Panc1 (cell line): ENCODE measurements at regions not wholly inside any gene's neighbourhood (a gene's known extent, or its start where the extent isn't known, plus 50 kb on each side); places are given as distances from the start of the nearest gene placed in this dataset.

Experiments used
- ATAC-seq: fragments of 200-7000 bp; cut with Tn5 transposase; 2 replicates; pipeline ENCODE4 v1.9.1; 2020; ENCODE audit warnings: mild to moderate bottlenecking, moderate library complexity
- BruUV-seq: library from RNA; stranded (reverse); fragments of 400-500 nt; replicated peaks from 2 replicates; lab custom pipeline; 2021; lab: Mats Ljungman, UMichigan
- CTCF ChIA-PET: fragments of 300-600 bp; sonication (Branson Sonifier 250); formaldehyde crosslinking; loops from one replicate; lab custom pipeline; 2022; ENCODE audit warnings: antibody characterized with exemption; lab: Charles Lee
- POLR2A ChIA-PET: fragments of 300-600 bp; sonication (Branson Sonifier 250); formaldehyde crosslinking; loops from one replicate; lab custom pipeline; 2022; ENCODE audit warnings: antibody characterized with exemption; lab: Charles Lee
- DNase-seq: peaks from one replicate; pipeline ENCODE4 v3.0.0-alpha.2; 2010; ENCODE audit warnings: low read depth, low spot score
- H3K27ac ChIP-seq: 2 replicates; pipeline ENCODE4 v1.5.1; 2011; ENCODE audit warnings: mild to moderate bottlenecking, low read length, inconsistent platforms
- H3K27me3 ChIP-seq: fragments of 200-500 bp; sonication (Bioruptor generic); 2 replicates; pipeline ENCODE4 v1.6.0; 2014; ENCODE audit warnings: low read length, inconsistent platforms; ENCODE audit not compliant: control insufficient read depth, insufficient read depth
- H3K36me3 ChIP-seq: fragments of 200-500 bp; sonication (Bioruptor generic); 2 replicates; pipeline ENCODE4 v1.5.1; 2014; ENCODE audit warnings: inconsistent platforms, mild to moderate bottlenecking, low read length, moderate library complexity; ENCODE audit not compliant: control insufficient read depth, insufficient read depth
- H3K4me1 ChIP-seq: 2 replicates; pipeline ENCODE4 v1.5.1; 2011; ENCODE audit warnings: inconsistent platforms, mild to moderate bottlenecking, low read length, moderate library complexity; ENCODE audit not compliant: control insufficient read depth, insufficient read depth
- H3K4me3 ChIP-seq, 2 experiments: 2 replicates each; pipeline ENCODE4 v1.5.1; 2011 to 2012; ENCODE audit warnings: low read depth in 2 of 2, low read length in 2 of 2, mild to moderate bottlenecking in 2 of 2, inconsistent platforms in 1 of 2, moderate library complexity in 1 of 2
- H3K9me3 ChIP-seq: fragments of 200-500 bp; sonication (Bioruptor generic); 2 replicates; pipeline ENCODE4 v1.5.1; 2014; ENCODE audit warnings: low read depth, mild to moderate bottlenecking, inconsistent platforms, low read length, moderate library complexity; ENCODE audit not compliant: control insufficient read depth, insufficient read depth
- POLR2AphosphoS5 ChIP-seq: IDR thresholded peaks from 2 replicates; pipeline ENCODE4 v1.6.1; 2012; ENCODE audit warnings: mild to moderate bottlenecking, low read depth, low read length, moderate library complexity
- SIN3A ChIP-seq: IDR thresholded peaks from 2 replicates; pipeline ENCODE4 v1.6.1; 2012; ENCODE audit warnings: low read depth, mild to moderate bottlenecking, low read length, moderate library complexity, borderline replicate concordance; ENCODE audit not compliant: insufficient read depth
- TCF7L2 ChIP-seq: IDR thresholded peaks from 2 replicates; pipeline ENCODE4 v1.6.1; 2011; ENCODE audit warnings: mild to moderate bottlenecking, low read depth, low read length, inconsistent platforms
- in situ Hi-C: cut with HindIII; loops from 2 replicates; pipeline ENCODE4 v1.10.0; 2016; ENCODE audit warnings: low sequenced_read_pairs, low pct_unique_long_range_greater_than_20kb
- intact Hi-C: fragments of 100-400 bp; cut with micrococcal nuclease; formaldehyde crosslinking; loops from one replicate; pipeline ENCODE4 v1.10.0; 2022; ENCODE audit not compliant: unreplicated experiment
- TF ChIP-seq, protein P1 (sequence below), 2 experiments: IDR thresholded peaks; 2 replicates each; pipeline ENCODE4 v1.6.1; 2011 to 2012; ENCODE audit warnings: low read depth in 2 of 2, control low read depth in 1 of 2, low read length in 1 of 2, mild to moderate bottlenecking in 1 of 2, moderate library complexity in 1 of 2; ENCODE audit not compliant: insufficient read depth in 1 of 2
- TF ChIP-seq, protein P2 (sequence below): fragments of 450-650 bp; IDR thresholded peaks from 2 replicates; pipeline ENCODE4 v1.5.1; 2017; ENCODE audit warnings: mild to moderate bottlenecking

DNA sequence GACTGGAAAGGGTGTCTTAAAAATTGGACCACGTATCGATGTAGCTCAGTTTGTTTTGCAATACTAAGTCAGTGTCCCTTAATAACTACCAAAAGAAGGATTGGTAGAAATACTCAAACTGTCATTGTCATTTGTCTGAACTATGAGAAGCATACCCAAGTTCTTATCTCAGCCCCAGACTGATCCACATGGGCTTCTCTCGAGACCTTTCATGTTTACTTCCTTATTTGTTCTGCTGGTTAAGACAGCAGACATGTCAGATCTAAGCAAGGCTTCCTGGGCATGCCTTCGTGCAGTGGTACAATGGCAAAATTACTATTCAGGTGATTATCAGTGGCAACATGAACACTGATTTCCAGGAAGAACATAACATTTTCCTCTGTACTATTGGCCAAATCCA is 211.1 kb upstream of the PHACTR1 start:
- CTCF ChIA-PET, result interaction anchor here (1.2 kb wide), 1 partner anchor 195 kb away, joined by 3 read pairs; no protein-coding TSS in a partner anchor
- BruUV-seq, result no TSS peak
- H3K4me3 ChIP-seq, result no peak overlapping the region
- no peak overlapping the region; the same call in 1 of the 2 replicates for H3K27ac ChIP-seq
- no peak for DNase-seq
- no peaks in the 10 kb centered on the region for H3K27me3 ChIP-seq
- ATAC-seq, result no peak
- in situ Hi-C loops (no loop called here), intact Hi-C loops (no loop called here)
- no peaks in the 10 kb centered on the region for H3K36me3 ChIP-seq
- TF ChIP-seq, protein P1, sequence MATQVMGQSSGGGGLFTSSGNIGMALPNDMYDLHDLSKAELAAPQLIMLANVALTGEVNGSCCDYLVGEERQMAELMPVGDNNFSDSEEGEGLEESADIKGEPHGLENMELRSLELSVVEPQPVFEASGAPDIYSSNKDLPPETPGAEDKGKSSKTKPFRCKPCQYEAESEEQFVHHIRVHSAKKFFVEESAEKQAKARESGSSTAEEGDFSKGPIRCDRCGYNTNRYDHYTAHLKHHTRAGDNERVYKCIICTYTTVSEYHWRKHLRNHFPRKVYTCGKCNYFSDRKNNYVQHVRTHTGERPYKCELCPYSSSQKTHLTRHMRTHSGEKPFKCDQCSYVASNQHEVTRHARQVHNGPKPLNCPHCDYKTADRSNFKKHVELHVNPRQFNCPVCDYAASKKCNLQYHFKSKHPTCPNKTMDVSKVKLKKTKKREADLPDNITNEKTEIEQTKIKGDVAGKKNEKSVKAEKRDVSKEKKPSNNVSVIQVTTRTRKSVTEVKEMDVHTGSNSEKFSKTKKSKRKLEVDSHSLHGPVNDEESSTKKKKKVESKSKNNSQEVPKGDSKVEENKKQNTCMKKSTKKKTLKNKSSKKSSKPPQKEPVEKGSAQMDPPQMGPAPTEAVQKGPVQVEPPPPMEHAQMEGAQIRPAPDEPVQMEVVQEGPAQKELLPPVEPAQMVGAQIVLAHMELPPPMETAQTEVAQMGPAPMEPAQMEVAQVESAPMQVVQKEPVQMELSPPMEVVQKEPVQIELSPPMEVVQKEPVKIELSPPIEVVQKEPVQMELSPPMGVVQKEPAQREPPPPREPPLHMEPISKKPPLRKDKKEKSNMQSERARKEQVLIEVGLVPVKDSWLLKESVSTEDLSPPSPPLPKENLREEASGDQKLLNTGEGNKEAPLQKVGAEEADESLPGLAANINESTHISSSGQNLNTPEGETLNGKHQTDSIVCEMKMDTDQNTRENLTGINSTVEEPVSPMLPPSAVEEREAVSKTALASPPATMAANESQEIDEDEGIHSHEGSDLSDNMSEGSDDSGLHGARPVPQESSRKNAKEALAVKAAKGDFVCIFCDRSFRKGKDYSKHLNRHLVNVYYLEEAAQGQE (IDR thresholded peaks at IDR 0.05; ENCODE audit: insufficient read depth in 1 of 2, low read depth in 2 of 2, low read length in 1 of 2), result no peak
- TF ChIP-seq SIN3A, result no peak
- TF ChIP-seq, protein P2, sequence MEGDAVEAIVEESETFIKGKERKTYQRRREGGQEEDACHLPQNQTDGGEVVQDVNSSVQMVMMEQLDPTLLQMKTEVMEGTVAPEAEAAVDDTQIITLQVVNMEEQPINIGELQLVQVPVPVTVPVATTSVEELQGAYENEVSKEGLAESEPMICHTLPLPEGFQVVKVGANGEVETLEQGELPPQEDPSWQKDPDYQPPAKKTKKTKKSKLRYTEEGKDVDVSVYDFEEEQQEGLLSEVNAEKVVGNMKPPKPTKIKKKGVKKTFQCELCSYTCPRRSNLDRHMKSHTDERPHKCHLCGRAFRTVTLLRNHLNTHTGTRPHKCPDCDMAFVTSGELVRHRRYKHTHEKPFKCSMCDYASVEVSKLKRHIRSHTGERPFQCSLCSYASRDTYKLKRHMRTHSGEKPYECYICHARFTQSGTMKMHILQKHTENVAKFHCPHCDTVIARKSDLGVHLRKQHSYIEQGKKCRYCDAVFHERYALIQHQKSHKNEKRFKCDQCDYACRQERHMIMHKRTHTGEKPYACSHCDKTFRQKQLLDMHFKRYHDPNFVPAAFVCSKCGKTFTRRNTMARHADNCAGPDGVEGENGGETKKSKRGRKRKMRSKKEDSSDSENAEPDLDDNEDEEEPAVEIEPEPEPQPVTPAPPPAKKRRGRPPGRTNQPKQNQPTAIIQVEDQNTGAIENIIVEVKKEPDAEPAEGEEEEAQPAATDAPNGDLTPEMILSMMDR, result no peak
- no peak for TF ChIP-seq POLR2AphosphoS5
- no peak for TF ChIP-seq TCF7L2
- POLR2A ChIA-PET, result no interaction called here
- no peaks in the 10 kb centered on the region for H3K9me3 ChIP-seq
- H3K4me1 ChIP-seq, result no peaks in the 10 kb centered on the region

DNA sequence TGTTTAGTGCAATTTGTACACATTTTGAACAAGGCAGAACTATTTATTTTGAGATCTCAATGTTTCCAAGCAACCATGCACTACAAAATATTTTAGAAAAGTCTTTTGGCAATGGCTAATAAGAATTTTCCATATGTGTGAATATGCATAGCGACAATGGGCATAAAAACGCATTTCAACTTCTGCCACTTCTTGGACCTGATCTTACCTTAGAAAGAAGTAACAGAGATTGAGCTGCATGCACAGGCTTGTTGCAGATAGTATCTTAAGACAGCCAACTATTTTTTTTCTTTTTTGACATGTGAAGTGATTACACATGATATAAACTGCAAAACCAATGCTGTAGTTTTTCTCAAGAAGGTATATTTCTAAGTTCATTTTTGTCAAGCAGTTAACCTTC is 210.4 kb upstream of the PHACTR1 start:
- TF ChIP-seq POLR2AphosphoS5 (no peak), SIN3A (no peak), TCF7L2 (no peak)
- TF ChIP-seq, protein P2, result no peak
- TF ChIP-seq, protein P1 (IDR thresholded peaks at IDR 0.05; ENCODE audit: insufficient read depth in 1 of 2, low read depth in 2 of 2, low read length in 1 of 2), result no peak
- BruUV-seq, result no TSS peak
- Histone ChIP-seq H3K27me3 (no peaks in the 10 kb centered on the region), H3K36me3 (no peaks in the 10 kb centered on the region), H3K4me3 (no peak overlapping the region), H3K9me3 (no peaks in the 10 kb centered on the region), H3K4me1 (no peaks in the 10 kb centered on the region), H3K27ac (no peak overlapping the region)
- ATAC-seq, result no peak
- intact Hi-C loops (no loop called here), in situ Hi-C loops (no loop called here)
- POLR2A ChIA-PET, result no interaction called here
- DNase-seq, result no peak
- CTCF ChIA-PET, result no interaction called here
